ENCODE measurements at regions not wholly inside any gene's neighbourhood (a gene's known extent, or its start where the extent isn't known, plus 50 kb on each side); places are given as distances from the start of the nearest gene placed in this dataset.

- H3K4me3 ChIP-seq (ENCODE audit: low read depth in 2 of 2, low read length in 2 of 2), result no peak overlapping the region
- no TSS peak for BruUV-seq (replicated peaks)
- TF ChIP-seq POLR2AphosphoS5 (IDR thresholded peaks at IDR 0.05; ENCODE audit: low read depth, low read length), result no peak
- no peak for TF ChIP-seq SIN3A (IDR thresholded peaks at IDR 0.05; ENCODE audit: borderline replicate concordance, insufficient read depth, low read depth, low read length)
- no peak for TF ChIP-seq TCF7L2 (IDR thresholded peaks at IDR 0.05; ENCODE audit: low read depth, low read length)
- H3K27me3 ChIP-seq (ENCODE audit: control insufficient read depth, insufficient read depth, low read length), result no peaks in the 10 kb centered on the region; the same call in 1 of the 2 replicates
- intact Hi-C loops (cut with micrococcal nuclease; ENCODE audit: unreplicated experiment) (no loop called here), in situ Hi-C loops (cut with HindIII; ENCODE audit: low pct_unique_long_range_greater_than_20kb, low sequenced_read_pairs) (no loop called here)
- ATAC-seq (no peak), DNase-seq (ENCODE audit: low read depth, low spot score) (no peak)
- no peak overlapping the region for H3K27ac ChIP-seq (ENCODE audit: low read length)
- H3K9me3 ChIP-seq (ENCODE audit: control insufficient read depth, insufficient read depth, low read depth, low read length), result no peaks in the 10 kb centered on the region
- ChIA-PET POLR2A (no interaction called here), CTCF (no interaction called here)
- H3K36me3 ChIP-seq (ENCODE audit: control insufficient read depth, insufficient read depth, low read length), result no peaks in the 10 kb centered on the region; the same call in 1 of the 2 replicates
- no peaks in the 10 kb centered on the region for H3K4me1 ChIP-seq (ENCODE audit: control insufficient read depth, insufficient read depth, low read length)
Observed at GRCh38 chr1:208524376-208524775, 280.2 kb upstream of the PLXNA2 start.

DNA sequence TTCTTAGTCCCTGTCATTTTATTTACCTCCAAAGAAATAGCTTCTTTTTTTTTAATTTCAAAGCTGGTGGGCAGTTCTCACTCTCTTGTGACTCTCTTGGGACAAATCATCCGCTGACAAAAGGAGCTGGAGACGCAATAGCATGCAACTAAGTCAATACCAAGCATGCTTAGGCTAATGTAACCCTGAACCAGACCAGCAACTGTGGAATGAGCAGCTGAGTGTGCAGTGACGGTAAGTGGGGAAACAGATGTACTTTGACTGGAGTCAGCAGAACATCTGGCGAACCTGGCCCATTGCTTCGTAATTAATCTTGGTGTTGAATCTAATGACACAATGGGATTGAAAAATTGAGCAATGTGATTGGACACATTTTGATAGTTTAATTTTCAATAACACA, 280.7 kb upstream of the PLXNA2 start:
- POLR2A ChIA-PET, result no interaction called here
- ATAC-seq (no peak), DNase-seq (ENCODE audit: low read depth, low spot score) (no peak)

More for the DNA sequence above, 280.7 kb upstream of the PLXNA2 start:
- in situ Hi-C loops (cut with HindIII; ENCODE audit: low pct_unique_long_range_greater_than_20kb, low sequenced_read_pairs), result no loop called here
- TF ChIP-seq REST (IDR thresholded peaks at IDR 0.05; ENCODE audit: insufficient read depth in 1 of 2, low read depth in 2 of 2, low read length in 1 of 2), result no peak
- TF ChIP-seq TCF7L2 (IDR thresholded peaks at IDR 0.05; ENCODE audit: low read depth, low read length), result no peak
- TF ChIP-seq SIN3A (IDR thresholded peaks at IDR 0.05; ENCODE audit: borderline replicate concordance, insufficient read depth, low read depth, low read length), result no peak
- TF ChIP-seq POLR2AphosphoS5 (IDR thresholded peaks at IDR 0.05; ENCODE audit: low read depth, low read length), result no peak
- TF ChIP-seq, protein P1, sequence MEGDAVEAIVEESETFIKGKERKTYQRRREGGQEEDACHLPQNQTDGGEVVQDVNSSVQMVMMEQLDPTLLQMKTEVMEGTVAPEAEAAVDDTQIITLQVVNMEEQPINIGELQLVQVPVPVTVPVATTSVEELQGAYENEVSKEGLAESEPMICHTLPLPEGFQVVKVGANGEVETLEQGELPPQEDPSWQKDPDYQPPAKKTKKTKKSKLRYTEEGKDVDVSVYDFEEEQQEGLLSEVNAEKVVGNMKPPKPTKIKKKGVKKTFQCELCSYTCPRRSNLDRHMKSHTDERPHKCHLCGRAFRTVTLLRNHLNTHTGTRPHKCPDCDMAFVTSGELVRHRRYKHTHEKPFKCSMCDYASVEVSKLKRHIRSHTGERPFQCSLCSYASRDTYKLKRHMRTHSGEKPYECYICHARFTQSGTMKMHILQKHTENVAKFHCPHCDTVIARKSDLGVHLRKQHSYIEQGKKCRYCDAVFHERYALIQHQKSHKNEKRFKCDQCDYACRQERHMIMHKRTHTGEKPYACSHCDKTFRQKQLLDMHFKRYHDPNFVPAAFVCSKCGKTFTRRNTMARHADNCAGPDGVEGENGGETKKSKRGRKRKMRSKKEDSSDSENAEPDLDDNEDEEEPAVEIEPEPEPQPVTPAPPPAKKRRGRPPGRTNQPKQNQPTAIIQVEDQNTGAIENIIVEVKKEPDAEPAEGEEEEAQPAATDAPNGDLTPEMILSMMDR (IDR thresholded peaks at IDR 0.05), result no peak
- Histone ChIP-seq H3K9me3 (ENCODE audit: control insufficient read depth, insufficient read depth, low read depth, low read length) (no peaks in the 10 kb centered on the region), H3K27me3 (ENCODE audit: control insufficient read depth, insufficient read depth, low read length) (no peaks in the 10 kb centered on the region; the same call in 1 of the 2 replicates), H3K36me3 (ENCODE audit: control insufficient read depth, insufficient read depth, low read length) (no peaks in the 10 kb centered on the region; the same call in 1 of the 2 replicates), H3K4me1 (ENCODE audit: control insufficient read depth, insufficient read depth, low read length) (no peaks in the 10 kb centered on the region), H3K4me3 (ENCODE audit: low read depth in 2 of 2, low read length in 2 of 2) (no peak overlapping the region), H3K27ac (ENCODE audit: low read length) (no peak overlapping the region)
- BruUV-seq (replicated peaks), result no TSS peak
- CTCF ChIA-PET, result no interaction called here
- intact Hi-C loops (cut with micrococcal nuclease; ENCODE audit: unreplicated experiment), result no loop called here
